CD4-positive, alpha-beta T cell treated with Interleukin-10 for 1 hour (primary cell): ENCODE measurements at regions not wholly inside any gene's neighbourhood (a gene's known extent, or its start where the extent isn't known, plus 50 kb on each side); places are given as distances from the start of the nearest gene placed in this dataset.
"Not testable (repeated sequence)": the region's sequence is repeated elsewhere in the genome, so short reads cannot be mapped to it uniquely, and the experiment has no call there.

Experiments
- DNase-seq: peaks from one replicate; pipeline ENCODE4 v3.0.0-alpha.2; 2020

DNA sequence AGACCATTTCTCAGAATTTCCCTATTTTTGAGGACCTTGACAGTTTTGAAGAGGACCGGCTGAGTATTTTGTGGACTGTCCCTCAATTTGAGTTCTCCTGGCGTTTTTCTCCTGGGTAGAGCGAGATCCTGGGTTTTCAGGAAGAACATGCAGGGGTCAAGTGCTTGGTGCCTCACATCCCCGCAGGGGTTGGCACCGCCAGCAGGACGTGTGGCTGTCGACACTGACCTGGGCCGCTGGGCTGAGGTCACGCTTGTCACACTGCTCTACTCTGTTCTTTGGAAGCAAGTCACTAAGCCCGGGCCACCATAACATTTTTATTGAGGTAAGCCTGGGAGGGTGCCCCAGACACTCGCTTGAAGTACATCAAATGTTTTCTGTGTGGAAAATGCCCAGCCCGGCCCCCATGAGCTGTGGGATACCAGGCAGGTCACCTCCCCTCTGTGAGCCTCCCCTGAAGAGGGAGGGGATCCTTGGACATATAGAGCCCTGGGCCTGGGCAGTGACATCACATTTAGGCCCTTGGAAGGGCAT lies 112.0 kb downstream of the NPIPB11 start:
- DNase-seq: not testable (repeated sequence)

- DNase-seq: not testable (repeated sequence)
Measured at GRCh38 chr16:29293545-29293944, 113.0 kb downstream of the NPIPB11 start.

- not testable (repeated sequence) for DNase-seq
Measured at GRCh38 chr16:29292952-29293471, 113.5 kb downstream of the NPIPB11 start.

- peak; percentile 15 for DNase-seq
Measured at GRCh38 chr16:29291329-29292271, 114.9 kb downstream of the NPIPB11 start.

GRCh38 chr16:29290631-29291247 lies 115.8 kb downstream of the NPIPB11 start:
- peak; percentile 60 for DNase-seq

GRCh38 chr16:29289516-29290239 lies 116.8 kb downstream of the NPIPB11 start:
- not testable (repeated sequence) for DNase-seq

GRCh38 chr16:29288711-29289474 lies 117.6 kb downstream of the NPIPB11 start:
- not testable (repeated sequence) for DNase-seq

DNA sequence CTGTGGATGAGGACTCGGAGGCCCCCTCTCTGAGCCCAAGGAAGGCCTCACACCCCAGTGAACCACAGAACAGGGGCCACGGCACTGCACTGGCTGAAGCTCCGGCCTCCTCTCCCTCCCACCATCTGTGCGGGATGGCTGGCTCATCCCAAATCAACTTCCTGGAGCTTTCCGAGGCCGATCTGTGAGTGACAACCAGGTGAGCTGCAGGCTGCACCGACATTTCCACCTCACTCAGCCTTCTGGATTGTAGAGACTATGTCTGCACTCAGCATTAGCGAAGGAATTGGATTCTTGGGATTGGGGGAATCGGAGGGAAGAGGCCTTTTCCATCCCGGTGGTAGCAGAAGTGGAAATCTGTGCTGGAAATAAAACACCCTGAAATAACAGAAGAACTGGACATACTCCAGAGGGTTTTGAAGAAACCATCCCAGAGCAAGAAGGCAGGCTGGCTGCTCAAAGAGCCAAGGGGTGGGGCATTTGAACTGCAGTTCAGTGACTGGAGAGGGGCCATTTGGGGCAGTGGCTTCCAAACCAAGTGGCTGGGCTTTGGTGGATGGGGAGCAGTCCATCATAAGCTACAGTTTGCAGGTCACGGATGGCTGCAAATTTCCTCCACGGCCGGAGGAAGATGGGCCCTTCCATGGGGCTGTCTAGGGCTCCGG lies 118.5 kb downstream of the NPIPB11 start:
- not testable (repeated sequence) for DNase-seq

GRCh38 chr16:29287246-29287645 lies 119.3 kb downstream of the NPIPB11 start:
- not testable (repeated sequence) for DNase-seq

GRCh38 chr16:29286796-29287195 lies 119.7 kb downstream of the NPIPB11 start:
- not testable (repeated sequence) for DNase-seq

GRCh38 chr16:29286161-29286560 lies 120.3 kb downstream of the NPIPB11 start:
- DNase-seq: not testable (repeated sequence)

DNA sequence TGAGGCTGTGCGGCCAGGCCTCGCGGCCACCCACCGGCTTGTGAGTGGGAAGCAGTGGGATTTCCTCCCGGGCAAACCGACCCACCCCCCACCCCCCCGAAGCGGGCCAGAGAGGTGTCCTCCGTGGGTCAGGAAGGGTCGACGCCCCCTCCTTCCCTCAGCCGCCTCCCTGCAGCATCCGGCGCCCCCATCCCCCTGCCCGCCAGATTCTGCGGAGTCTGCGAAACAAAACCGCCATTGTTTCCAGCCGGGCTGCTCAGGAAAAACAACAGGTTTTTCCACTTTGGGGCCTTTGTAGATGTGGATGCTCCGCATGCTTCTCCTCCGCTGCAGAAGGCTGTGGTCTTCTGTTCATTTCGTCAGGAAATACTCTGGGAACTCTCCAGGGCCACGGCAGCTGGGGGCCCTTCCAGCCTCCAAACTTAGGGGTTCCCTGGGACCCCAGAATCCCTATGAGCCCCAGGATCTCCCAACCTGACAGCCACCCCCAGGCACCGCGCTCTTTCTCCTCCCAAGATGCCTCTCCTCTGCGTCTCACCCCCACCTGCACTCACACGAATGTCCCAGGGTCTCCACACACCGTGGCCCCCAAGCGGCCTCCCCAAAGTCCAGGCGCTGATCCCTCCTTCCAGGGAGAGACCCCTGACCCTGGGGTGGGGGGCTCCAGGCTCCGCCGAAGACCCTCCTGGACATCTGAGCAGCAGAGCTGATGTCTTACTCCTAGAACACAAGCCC lies 121.2 kb downstream of the NPIPB11 start:
- not testable (repeated sequence) for DNase-seq

GRCh38 chr16:29284723-29285122 lies 121.8 kb downstream of the NPIPB11 start:
- not testable (repeated sequence) for DNase-seq

GRCh38 chr16:29284159-29284558 lies 122.4 kb downstream of the NPIPB11 start:
- not testable (repeated sequence) for DNase-seq

DNA sequence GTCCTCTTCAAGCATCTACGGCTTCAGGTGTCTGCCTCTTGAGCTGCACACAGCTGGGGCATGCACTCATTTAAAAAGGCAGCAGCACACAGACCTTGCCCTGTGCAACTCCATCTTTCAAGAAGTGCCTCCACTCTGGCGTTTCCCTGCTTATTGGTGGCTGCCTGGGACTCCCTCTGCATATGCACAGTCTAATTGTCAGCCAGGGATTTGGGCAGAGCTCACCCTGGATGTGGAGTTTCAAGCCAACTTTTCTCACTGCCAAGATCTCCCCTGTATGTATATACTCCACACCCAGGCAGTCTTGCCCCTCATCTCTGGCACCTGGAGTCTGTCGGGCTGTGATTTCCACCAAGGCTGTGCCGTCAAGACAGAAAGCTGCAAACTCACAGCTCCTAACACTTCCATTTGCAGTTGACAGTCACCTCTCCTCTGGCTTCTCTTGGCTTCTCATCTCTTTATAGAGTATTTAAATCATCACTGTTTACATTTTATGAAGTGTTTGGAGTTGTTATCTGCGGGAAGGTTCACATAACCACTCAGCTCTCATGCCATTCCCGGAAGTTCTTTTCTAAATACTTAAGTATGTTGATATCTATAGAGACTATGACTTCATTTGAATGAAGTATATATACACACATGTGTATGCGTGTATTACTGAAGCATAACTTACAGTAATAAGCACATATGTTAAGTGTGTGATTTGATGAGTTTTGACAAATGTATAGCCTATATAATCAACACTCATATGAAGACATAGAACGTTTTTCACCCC lies 128.2 kb downstream of the NPIPB11 start:
- DNase-seq: not testable (repeated sequence)

GRCh38 chr16:29276446-29276845 lies 130.1 kb downstream of the NPIPB11 start:
- DNase-seq: not testable (repeated sequence)

GRCh38 chr16:29274055-29275035 lies 132.2 kb downstream of the NPIPB11 start:
- not testable (repeated sequence) for DNase-seq

DNA sequence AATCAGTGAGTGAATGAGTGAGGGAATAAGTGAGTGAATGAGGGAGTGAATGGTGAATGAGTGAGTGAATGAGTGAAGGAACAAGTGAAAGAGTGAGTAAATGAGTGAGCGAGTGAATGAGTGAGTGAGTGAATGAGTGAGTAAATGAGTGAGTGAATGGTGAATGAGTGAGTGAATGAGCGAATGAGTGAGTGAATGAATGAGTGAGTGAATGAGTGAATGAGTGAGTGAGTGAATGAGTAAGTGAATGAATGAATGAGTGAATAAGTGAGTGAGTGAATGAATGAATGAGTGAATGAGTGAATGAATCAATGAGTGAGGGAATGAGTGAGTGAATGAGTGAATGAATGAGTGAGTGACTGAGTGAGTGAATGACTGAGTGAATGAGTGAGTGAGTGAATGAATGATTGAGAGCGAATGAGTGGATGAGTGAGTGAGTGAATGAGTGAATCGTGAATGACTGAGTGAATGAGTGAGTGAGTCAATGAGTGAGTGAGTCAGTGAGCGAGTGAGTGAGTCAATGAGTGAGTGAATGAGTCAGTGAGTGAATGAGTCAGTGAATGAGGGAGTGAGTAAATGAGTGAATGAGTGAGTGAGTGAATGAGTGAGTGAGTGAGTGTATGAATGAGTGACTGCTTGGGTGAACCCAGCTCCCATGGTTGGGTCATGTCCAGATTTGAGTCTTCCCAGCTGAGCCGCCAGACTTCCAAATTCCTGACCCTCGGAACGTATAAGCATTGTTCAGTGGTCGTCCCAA lies 133.0 kb downstream of the NPIPB11 start:
- not testable (repeated sequence) for DNase-seq
